Fibroblast of lung (primary cell): ENCODE measurements at regions not wholly inside any gene's neighbourhood (a gene's known extent, or its start where the extent isn't known, plus 50 kb on each side); places are given as distances from the start of the nearest gene placed in this dataset.

Experiments used
- DNase-seq, 2 donors: peaks; one replicate each; pipeline versions ENCODE4 v3.0.0 to v3.0.0-alpha.2; 2010; ENCODE audit warnings: low read depth in 2 of 2
- H2AFZ ChIP-seq: 2 replicates; pipeline ENCODE4 v1.5.1; 2012; ENCODE audit warnings: low read length, control low read depth, inconsistent platforms
- H3K27ac ChIP-seq: 2 replicates; pipeline ENCODE4 v1.5.1; 2011; ENCODE audit warnings: low read length, control low read depth; ENCODE audit not compliant: insufficient read depth
- H3K27me3 ChIP-seq: 2 replicates; pipeline ENCODE4 v1.5.1; 2011; ENCODE audit warnings: mild to moderate bottlenecking, low read length; ENCODE audit not compliant: control insufficient read depth, insufficient read depth
- H3K36me3 ChIP-seq: 2 replicates; pipeline ENCODE4 v1.5.1; 2011; ENCODE audit warnings: low read length; ENCODE audit not compliant: control insufficient read depth, insufficient read depth
- H3K4me1 ChIP-seq: 2 replicates; pipeline ENCODE4 v1.5.1; 2011; ENCODE audit warnings: low read length; ENCODE audit not compliant: control insufficient read depth, insufficient read depth; ENCODE audit errors: extremely low read depth
- H3K4me2 ChIP-seq: 2 replicates; pipeline ENCODE4 v1.5.1; 2011; ENCODE audit warnings: low read length, control low read depth; ENCODE audit not compliant: insufficient read depth; ENCODE audit errors: extremely low read depth
- H3K4me3 ChIP-seq, 4 experiments: fragments of 200-600 bp in 1 of 4; sonication (generic) in 1 of 4; replicated peaks in 1 of 4; 2 replicates each; pipeline ENCODE4 v1.5.1; 2011 to 2016; ENCODE audit warnings: low read length in 4 of 4, low read depth in 3 of 4, mild to moderate bottlenecking in 3 of 4, control low read depth in 2 of 4, inconsistent platforms in 1 of 4, mixed read lengths in 1 of 4; ENCODE audit not compliant: insufficient read depth in 1 of 4; ENCODE audit errors: control extremely low read depth in 1 of 4
- H3K79me2 ChIP-seq: 2 replicates; pipeline ENCODE4 v1.5.1; 2012; ENCODE audit warnings: mild to moderate bottlenecking, low read length, inconsistent platforms; ENCODE audit not compliant: control insufficient read depth, insufficient read depth
- H3K9ac ChIP-seq: 2 replicates; pipeline ENCODE4 v1.5.1; 2011; ENCODE audit warnings: mild to moderate bottlenecking, low read length, control low read depth; ENCODE audit not compliant: insufficient read depth
- H3K9me3 ChIP-seq: 2 replicates; pipeline ENCODE4 v1.5.1; 2012; ENCODE audit warnings: low read depth, low read length; ENCODE audit not compliant: control insufficient read depth, insufficient read depth
- H4K20me1 ChIP-seq: 2 replicates; pipeline ENCODE4 v1.5.1; 2011; ENCODE audit warnings: low read length; ENCODE audit not compliant: control insufficient read depth, insufficient read depth; ENCODE audit errors: extremely low read depth
- CTCF ChIP-seq, 2 donors: IDR thresholded peaks in 1 of 2; conservative IDR thresholded peaks in 1 of 2; 1 replicate in 1 of 2; 2 replicates in 1 of 2; pipeline ENCODE4 v1.5.1; 2011 to 2012; ENCODE audit warnings: low read length in 2 of 2, control low read depth in 1 of 2, inconsistent platforms in 1 of 2, low read depth in 1 of 2, mild to moderate bottlenecking in 1 of 2
- EZH2 ChIP-seq: IDR thresholded peaks from 2 replicates; pipeline ENCODE4 v1.5.1; 2012; ENCODE audit warnings: low read length, control low read depth, mild to moderate bottlenecking; ENCODE audit errors: missing control alignments

- Histone ChIP-seq H3K36me3 (no peaks in the 10 kb centered on the region), H3K9me3 (no peaks in the 10 kb centered on the region), H3K4me3 (no peak overlapping the region), H2AFZ (no peak overlapping the region), H3K4me2 (no peak overlapping the region), H4K20me1 (no peaks in the 10 kb centered on the region), H3K4me1 (no peaks in the 10 kb centered on the region), H3K79me2 (no peaks in the 10 kb centered on the region), H3K27ac (no peak overlapping the region), H3K9ac (no peak overlapping the region), H3K27me3 (no peaks in the 10 kb centered on the region)
- no peak for DNase-seq
- TF ChIP-seq CTCF (conservative IDR thresholded peaks at IDR 0.05 in 1 of 2, IDR thresholded peaks at IDR 0.05 in 1 of 2; ENCODE audit: low read depth in 1 of 2, low read length in 2 of 2) (no peak), EZH2 (no peak)
Measured at GRCh38 chr7:153404781-153405279, 645.3 kb downstream of the ACTR3B start.

- H4K20me1 ChIP-seq: no peaks in the 10 kb centered on the region
- H3K36me3 ChIP-seq: no peaks in the 10 kb centered on the region
- H3K9me3 ChIP-seq: no peaks in the 10 kb centered on the region
- no peak overlapping the region for H3K4me2 ChIP-seq
- H3K9ac ChIP-seq: no peak overlapping the region
- no peak for TF ChIP-seq EZH2
- TF ChIP-seq CTCF (conservative IDR thresholded peaks at IDR 0.05 in 1 of 2, IDR thresholded peaks at IDR 0.05 in 1 of 2; ENCODE audit: low read depth in 1 of 2, low read length in 2 of 2): no peak
- H2AFZ ChIP-seq: no peak overlapping the region
- H3K27ac ChIP-seq: no peak overlapping the region
- no peak for DNase-seq
- no peak overlapping the region for H3K4me3 ChIP-seq
- H3K79me2 ChIP-seq: no peaks in the 10 kb centered on the region
- H3K27me3 ChIP-seq: no peaks in the 10 kb centered on the region
- no peaks in the 10 kb centered on the region for H3K4me1 ChIP-seq
Measured at GRCh38 chr7:153405704-153406485, 646.3 kb upstream of the DPP6 start.

GRCh38 chr7:153406486-153406872 is 645.7 kb upstream of the DPP6 start:
- Histone ChIP-seq H3K27me3 (no peaks in the 10 kb centered on the region), H3K4me1 (no peaks in the 10 kb centered on the region), H3K4me3 (no peak overlapping the region), H3K9ac (no peak overlapping the region), H3K79me2 (no peaks in the 10 kb centered on the region), H4K20me1 (no peaks in the 10 kb centered on the region), H3K27ac (no peak overlapping the region), H3K36me3 (no peaks in the 10 kb centered on the region), H3K4me2 (no peak overlapping the region), H3K9me3 (no peaks in the 10 kb centered on the region), H2AFZ (no peak overlapping the region)
- DNase-seq: no peak
- no peak for TF ChIP-seq EZH2
- TF ChIP-seq CTCF (conservative IDR thresholded peaks at IDR 0.05 in 1 of 2, IDR thresholded peaks at IDR 0.05 in 1 of 2; ENCODE audit: low read depth in 1 of 2, low read length in 2 of 2): no peak
